Trophoblast cell (in vitro differentiated cells and primary cell): ENCODE measurements at regions not wholly inside any gene's neighbourhood (a gene's known extent, or its start where the extent isn't known, plus 50 kb on each side); places are given as distances from the start of the nearest gene placed in this dataset.
A peak's percentile ranks its signal among the peaks of the same experiment; 100 is the strongest.

Experiments used
- DNase-seq, 2 donors: peaks; one replicate each; pipeline ENCODE4 v3.0.0-alpha.2; 2016
- H2AFZ ChIP-seq: 2 replicates; pipeline ENCODE4 v1.6.1; 2013; ENCODE audit warnings: low read length, moderate library complexity, mild to moderate bottlenecking; ENCODE audit not compliant: insufficient read depth, poor library complexity
- H2AK5ac ChIP-seq: 2 replicates; pipeline ENCODE4 v1.6.1; 2013; ENCODE audit warnings: mild to moderate bottlenecking, low read length
- H2BK120ac ChIP-seq: 2 replicates; pipeline ENCODE4 v1.6.1; 2013; ENCODE audit warnings: low read length, mild to moderate bottlenecking, moderate library complexity; ENCODE audit not compliant: insufficient read depth, poor library complexity
- H2BK12ac ChIP-seq: 2 replicates; pipeline ENCODE4 v1.6.1; 2013; ENCODE audit warnings: mild to moderate bottlenecking, low read length, moderate library complexity
- H2BK5ac ChIP-seq: 2 replicates; pipeline ENCODE4 v1.6.1; 2013; ENCODE audit warnings: low read length, low read depth, moderate library complexity, mild to moderate bottlenecking; ENCODE audit not compliant: poor library complexity
- H3K14ac ChIP-seq: 2 replicates; pipeline ENCODE4 v1.6.1; 2013; ENCODE audit warnings: mild to moderate bottlenecking, low read length
- H3K18ac ChIP-seq: 2 replicates; pipeline ENCODE4 v1.6.1; 2013; ENCODE audit warnings: mild to moderate bottlenecking, low read length
- H3K23ac ChIP-seq: 2 replicates; pipeline ENCODE4 v1.6.1; 2013; ENCODE audit warnings: low read length
- H3K27ac ChIP-seq: 2 replicates; pipeline ENCODE4 v1.5.1; 2013; ENCODE audit warnings: low read depth, mild to moderate bottlenecking, inconsistent platforms, low read length, moderate library complexity
- H3K27me3 ChIP-seq: 2 replicates; pipeline ENCODE4 v1.6.1; 2013; ENCODE audit warnings: inconsistent platforms, mild to moderate bottlenecking, low read length, moderate library complexity; ENCODE audit not compliant: insufficient read depth
- H3K36me3 ChIP-seq, 2 experiments: 1 replicate in 1 of 2; 2 replicates in 1 of 2; pipeline ENCODE4 v1.6.1; 2013; ENCODE audit warnings: low read length in 2 of 2, mild to moderate bottlenecking in 2 of 2, moderate library complexity in 1 of 2; ENCODE audit not compliant: insufficient read depth in 2 of 2, control insufficient read depth in 1 of 2
- H3K4ac ChIP-seq: 2 replicates; pipeline ENCODE4 v1.6.1; 2013; ENCODE audit warnings: low read depth, mild to moderate bottlenecking, low read length, moderate library complexity
- H3K4me1 ChIP-seq, 2 experiments: 1 replicate in 1 of 2; 2 replicates in 1 of 2; pipeline ENCODE4 v1.6.1; 2013; ENCODE audit warnings: low read length in 2 of 2, mild to moderate bottlenecking in 2 of 2, moderate library complexity in 1 of 2; ENCODE audit not compliant: insufficient read depth in 2 of 2, control insufficient read depth in 1 of 2
- H3K4me2 ChIP-seq: 2 replicates; pipeline ENCODE4 v1.6.1; 2013; ENCODE audit warnings: inconsistent platforms, mild to moderate bottlenecking, low read length, moderate library complexity
- H3K4me3 ChIP-seq: 2 replicates; pipeline ENCODE4 v1.5.1; 2013; ENCODE audit warnings: mild to moderate bottlenecking, low read depth, low read length, inconsistent platforms
- H3K79me1 ChIP-seq: one replicate; pipeline ENCODE4 v1.6.1; 2013; ENCODE audit warnings: low read length
- H3K79me2 ChIP-seq: 2 replicates; pipeline ENCODE4 v1.6.1; 2013; ENCODE audit warnings: low read length, mild to moderate bottlenecking; ENCODE audit not compliant: control insufficient read depth, insufficient read depth, poor library complexity
- H3K9ac ChIP-seq: 2 replicates; pipeline ENCODE4 v1.6.1; 2013; ENCODE audit warnings: mild to moderate bottlenecking, low read length
- H3K9me3 ChIP-seq: 2 replicates; pipeline ENCODE4 v1.6.1; 2013; ENCODE audit warnings: low read depth, mild to moderate bottlenecking, control low read depth, inconsistent platforms, low read length; ENCODE audit not compliant: insufficient read depth
- H4K12ac ChIP-seq: 2 replicates; pipeline ENCODE4 v1.6.1; 2013; ENCODE audit warnings: low read depth, mild to moderate bottlenecking, low read length, moderate library complexity
- H4K8ac ChIP-seq: 2 replicates; pipeline ENCODE4 v1.6.1; 2013; ENCODE audit warnings: low read depth, mild to moderate bottlenecking, low read length, moderate library complexity
- H4K91ac ChIP-seq: one replicate; pipeline ENCODE4 v1.6.1; 2013; ENCODE audit warnings: low read depth, mild to moderate bottlenecking, low read length, moderate library complexity
- WGBS: extraction: QIAGEN DNeasy Blood & Tissue Kit; methylation state at CpG from one replicate; pipeline ENCODE4 v1.1.7; 2013; ENCODE audit warnings: missing lambda C conversion rate; ENCODE audit not compliant: insufficient read length, insufficient coverage; ENCODE audit errors: extremely low coverage; 5-methylcytosine and 5-hydroxymethylcytosine counted together

- Histone ChIP-seq H3K36me3 (no peaks in the 10 kb centered on the region), H3K9me3 (no peaks in the 10 kb centered on the region)
These were observed 517.4 kb upstream of the MKI67 start for GRCh38 chr10:128643658-128644057.

GRCh38 chr10:128645486-128645885 lies 519.3 kb upstream of the MKI67 start:
- peaks cover 3% of the 10 kb centered on the region for H3K79me1 ChIP-seq
- H3K27me3 ChIP-seq: no peaks in the 10 kb centered on the region
- no peak overlapping the region for H2BK12ac ChIP-seq
- no peak overlapping the region for H4K8ac ChIP-seq
- H3K4me2 ChIP-seq: no peak overlapping the region
- no peak overlapping the region for H3K23ac ChIP-seq
- H4K91ac ChIP-seq: no peak overlapping the region
- H2BK5ac ChIP-seq: no peak overlapping the region
- H3K18ac ChIP-seq: no peak overlapping the region
- H4K12ac ChIP-seq: no peak overlapping the region
- DNase-seq: no peak
- no peak overlapping the region for H2BK120ac ChIP-seq
- peaks cover 0 to 8% of the 10 kb centered on the region in 2 experiments for H3K4me1 ChIP-seq
- no peak overlapping the region for H3K4me3 ChIP-seq
- WGBS: no CpG with 5 or more reads among the region's 2 CpGs
- H3K27ac ChIP-seq: no peak overlapping the region
- H2AFZ ChIP-seq: no peak overlapping the region
- no peak overlapping the region for H3K9ac ChIP-seq
- no peak overlapping the region for H3K14ac ChIP-seq
- no peak overlapping the region for H3K4ac ChIP-seq
- H3K36me3 ChIP-seq: no peaks in the 10 kb centered on the region
- H3K79me2 ChIP-seq: no peaks in the 10 kb centered on the region
- H3K9me3 ChIP-seq: no peaks in the 10 kb centered on the region
- H2AK5ac ChIP-seq: no peak overlapping the region

More at GRCh38 chr10:128643658-128644057, 517.4 kb upstream of the MKI67 start:
- Histone ChIP-seq H3K27me3 (no peaks in the 10 kb centered on the region), H2AFZ (no peak overlapping the region), H4K91ac (peak overlapping the region; percentile 48), H3K9ac (no peak overlapping the region), H3K4me1 (peaks cover 0 to 8% of the 10 kb centered on the region in 2 experiments), H3K4me3 (no peak overlapping the region), H3K14ac (no peak overlapping the region), H2AK5ac (no peak overlapping the region), H3K27ac (no peak overlapping the region), H3K4ac (no peak overlapping the region), H3K79me2 (no peaks in the 10 kb centered on the region), H3K4me2 (no peak overlapping the region), H3K79me1 (peaks cover 3% of the 10 kb centered on the region), H4K8ac (no peak overlapping the region), H4K12ac (no peak overlapping the region), H2BK120ac (no peak overlapping the region), H3K23ac (no peak overlapping the region), H3K18ac (no peak overlapping the region), H2BK5ac (no peak overlapping the region), H2BK12ac (no peak overlapping the region)
- WGBS: no CpG with 5 or more reads among the region's 1 CpG
- peak in 1 of 2 donors; percentile 8 for DNase-seq

DNA sequence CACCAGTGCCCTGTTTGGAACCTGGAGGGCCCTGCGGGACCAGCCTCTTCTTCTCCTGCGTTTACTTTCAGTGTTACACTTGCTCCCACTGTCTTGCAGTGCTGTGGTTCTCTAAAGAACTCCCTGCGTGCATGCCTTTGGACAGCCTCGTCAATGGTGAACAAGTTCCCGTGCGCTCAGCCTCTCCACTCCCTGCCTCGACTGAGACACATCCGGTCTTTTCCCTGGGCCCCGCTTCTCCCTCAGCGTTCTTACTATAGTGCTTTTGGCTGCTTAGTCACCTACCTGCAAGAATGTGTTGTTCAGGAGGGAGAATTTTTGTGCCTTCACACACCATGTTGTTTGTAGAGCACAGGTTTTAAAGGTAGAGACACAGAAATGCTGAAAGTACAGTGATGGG lies 520.7 kb upstream of the MKI67 start:
- peaks cover 0 to 8% of the 10 kb centered on the region in 2 experiments for H3K4me1 ChIP-seq
- H2BK5ac ChIP-seq: no peak overlapping the region
- H3K9ac ChIP-seq: no peak overlapping the region
- no peak overlapping the region for H3K23ac ChIP-seq
- no peaks in the 10 kb centered on the region for H3K27me3 ChIP-seq
- no peak overlapping the region for H2AK5ac ChIP-seq
- no peaks in the 10 kb centered on the region for H3K79me2 ChIP-seq
- no peak overlapping the region for H4K8ac ChIP-seq
- no peak overlapping the region for H2AFZ ChIP-seq
- H3K79me1 ChIP-seq: peaks cover 3% of the 10 kb centered on the region
- no peaks in the 10 kb centered on the region for H3K36me3 ChIP-seq
- H3K18ac ChIP-seq: no peak overlapping the region
- no peak for DNase-seq
- no peak overlapping the region for H2BK12ac ChIP-seq
- WGBS: no CpG with 5 or more reads among the region's 10 CpGs
- H3K4ac ChIP-seq: no peak overlapping the region
- H3K14ac ChIP-seq: no peak overlapping the region
- no peak overlapping the region for H4K12ac ChIP-seq
- no peaks in the 10 kb centered on the region for H3K9me3 ChIP-seq
- H4K91ac ChIP-seq: no peak overlapping the region
- no peak overlapping the region for H3K4me3 ChIP-seq
- H3K27ac ChIP-seq: no peak overlapping the region
- no peak overlapping the region for H3K4me2 ChIP-seq
- H2BK120ac ChIP-seq: no peak overlapping the region

DNA sequence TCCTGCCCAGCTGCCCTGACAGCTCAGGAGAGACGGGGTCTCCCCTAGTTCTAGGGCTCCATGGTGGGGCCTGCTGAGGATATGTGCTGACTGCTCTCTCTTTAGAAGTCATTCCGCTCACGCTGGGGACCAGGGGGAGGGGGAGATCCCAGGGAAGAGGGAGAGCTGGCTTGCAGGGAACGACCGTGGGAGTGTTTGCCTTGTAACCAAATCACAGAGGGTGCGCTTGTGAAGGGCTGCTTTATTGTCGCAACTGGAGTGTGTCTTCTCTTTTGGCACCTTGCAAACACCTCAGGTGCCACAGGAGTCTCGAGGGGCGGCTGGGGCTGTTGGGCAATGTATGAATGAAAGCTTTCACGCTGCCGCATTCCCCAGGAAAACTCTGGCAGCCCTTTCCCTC lies 531.3 kb upstream of the MKI67 start:
- no peak overlapping the region for H2AK5ac ChIP-seq
- no CpG with 5 or more reads among the region's 11 CpGs for WGBS

More for the DNA sequence above, 531.3 kb upstream of the MKI67 start:
- H3K27me3 ChIP-seq: no peaks in the 10 kb centered on the region
- no peak overlapping the region for H3K23ac ChIP-seq
- H3K9ac ChIP-seq: no peak overlapping the region
- no peak overlapping the region for H2AFZ ChIP-seq
- no peak overlapping the region for H3K14ac ChIP-seq
- H2BK12ac ChIP-seq: no peak overlapping the region
- no peak overlapping the region for H3K27ac ChIP-seq
- H3K36me3 ChIP-seq: no peaks in the 10 kb centered on the region
- no peaks in the 10 kb centered on the region for H3K79me1 ChIP-seq
- H4K12ac ChIP-seq: no peak overlapping the region
- no peaks in the 10 kb centered on the region for H3K9me3 ChIP-seq
- H3K18ac ChIP-seq: no peak overlapping the region
- no peaks in the 10 kb centered on the region for H3K79me2 ChIP-seq
- H2BK5ac ChIP-seq: no peak overlapping the region
- H3K4me3 ChIP-seq: no peak overlapping the region
- no peak overlapping the region for H3K4ac ChIP-seq
- H3K4me1 ChIP-seq: no peaks in the 10 kb centered on the region
- H4K8ac ChIP-seq: no peak overlapping the region
- H2BK120ac ChIP-seq: no peak overlapping the region
- H4K91ac ChIP-seq: no peak overlapping the region
- DNase-seq: no peak
- no peak overlapping the region for H3K4me2 ChIP-seq
